HG03196 (cell line): ENCODE measurements at regions not wholly inside any gene's neighbourhood (a gene's known extent, or its start where the extent isn't known, plus 50 kb on each side); places are given as distances from the start of the nearest gene placed in this dataset.

ENCODE experiments used
- ATAC-seq: cut with Tn5 transposase; IDR thresholded peaks from one replicate; pipeline ENCODE4 v1.9.1; 2021; ENCODE audit not compliant: unreplicated experiment

- ATAC-seq: no peak
Observed at GRCh38 chr9:17967731-17968130, 388.9 kb downstream of the SH3GL2 start.

GRCh38 chr9:17969232-17969631 is 390.4 kb downstream of the SH3GL2 start:
- no peak for ATAC-seq

DNA sequence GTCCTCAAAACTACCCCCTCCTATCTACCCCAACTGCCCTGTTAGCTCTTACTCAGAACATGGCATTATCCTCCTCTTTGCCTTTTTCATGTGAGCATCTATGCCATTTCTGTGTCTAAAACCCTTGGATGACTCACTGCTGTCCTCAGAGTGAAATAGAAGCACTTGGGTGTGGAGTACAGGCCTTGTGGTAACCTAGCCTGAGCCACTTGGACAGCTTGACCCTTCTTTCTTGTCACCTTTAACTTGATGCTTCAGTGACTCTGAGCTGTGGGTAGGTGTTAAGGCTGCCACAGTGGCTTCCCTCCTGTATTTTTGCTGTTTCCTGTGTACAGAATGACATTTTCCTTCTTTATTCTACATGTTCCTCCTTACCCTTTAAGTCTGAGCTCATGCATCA is 391.4 kb downstream of the SH3GL2 start:
- no peak for ATAC-seq

GRCh38 chr9:17978773-17979172 is 399.9 kb downstream of the SH3GL2 start:
- no peak for ATAC-seq

GRCh38 chr9:17986595-17986994 is 407.7 kb downstream of the SH3GL2 start:
- ATAC-seq: no peak

- no peak for ATAC-seq
Observed at GRCh38 chr9:17987189-17987588, 408.3 kb downstream of the SH3GL2 start.

- ATAC-seq: no peak
Observed at GRCh38 chr9:17988489-17988888, 409.6 kb downstream of the SH3GL2 start.

- ATAC-seq: no peak
Observed at GRCh38 chr9:17990602-17991001, 411.7 kb downstream of the SH3GL2 start.

GRCh38 chr9:17993024-17993423 is 414.2 kb downstream of the SH3GL2 start:
- no peak for ATAC-seq

- no peak for ATAC-seq
Observed at GRCh38 chr9:17994695-17995425, 416.0 kb downstream of the SH3GL2 start.

- ATAC-seq: no peak
Observed at GRCh38 chr9:17996728-17997127, 417.9 kb downstream of the SH3GL2 start.

DNA sequence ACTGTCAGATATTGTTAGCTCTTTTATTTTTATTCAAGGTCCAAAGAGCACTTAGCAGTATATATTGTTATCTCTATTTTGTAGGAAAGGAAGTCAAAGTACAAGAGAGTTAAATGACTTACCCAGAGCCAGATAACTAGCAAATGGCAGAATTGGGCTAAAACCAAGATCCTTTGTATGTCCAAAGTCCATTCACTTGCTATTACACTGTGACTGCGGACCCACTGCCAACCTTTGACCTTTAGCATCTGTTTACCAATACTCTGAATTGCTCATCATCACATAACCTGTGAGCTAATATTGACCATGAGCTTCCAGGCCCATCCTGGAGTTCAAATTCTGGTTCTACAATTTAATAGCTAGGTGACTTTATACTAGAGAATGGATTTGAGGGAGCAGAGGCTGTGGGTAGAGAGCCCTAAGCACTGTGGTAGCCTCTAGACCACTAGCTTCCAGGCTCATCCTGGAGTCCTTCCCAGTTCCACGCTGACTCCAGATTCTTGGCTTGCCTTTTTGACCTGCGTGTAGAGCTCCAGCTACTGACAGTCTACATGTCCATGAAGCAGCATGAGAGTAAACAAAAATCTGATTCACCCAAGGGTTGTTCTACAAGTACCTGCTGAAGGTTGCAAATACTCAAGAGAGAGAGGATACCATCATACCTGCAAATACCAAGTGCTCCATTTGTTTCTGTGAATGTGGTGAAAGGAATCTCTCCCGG is 424.0 kb downstream of the SH3GL2 start:
- ATAC-seq: no peak

DNA sequence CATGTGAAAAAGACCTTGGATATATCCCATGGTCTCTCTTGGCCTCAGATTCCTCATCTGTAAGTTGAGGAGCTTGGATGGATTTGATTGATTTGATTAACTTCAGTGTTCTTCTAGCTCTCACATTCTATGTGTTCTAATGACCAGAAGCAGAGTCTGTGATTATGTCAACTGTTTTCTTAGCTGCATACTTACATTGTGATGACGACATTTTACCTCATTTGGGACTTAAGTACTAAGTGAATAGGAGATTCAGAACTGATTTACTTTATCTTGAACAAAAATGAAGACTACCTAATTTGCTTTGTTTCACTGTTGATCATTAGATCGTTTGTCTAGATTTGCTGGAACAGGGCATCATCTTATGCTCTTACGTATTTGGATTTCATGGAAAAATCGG is 427.7 kb downstream of the SH3GL2 start:
- no peak for ATAC-seq

DNA sequence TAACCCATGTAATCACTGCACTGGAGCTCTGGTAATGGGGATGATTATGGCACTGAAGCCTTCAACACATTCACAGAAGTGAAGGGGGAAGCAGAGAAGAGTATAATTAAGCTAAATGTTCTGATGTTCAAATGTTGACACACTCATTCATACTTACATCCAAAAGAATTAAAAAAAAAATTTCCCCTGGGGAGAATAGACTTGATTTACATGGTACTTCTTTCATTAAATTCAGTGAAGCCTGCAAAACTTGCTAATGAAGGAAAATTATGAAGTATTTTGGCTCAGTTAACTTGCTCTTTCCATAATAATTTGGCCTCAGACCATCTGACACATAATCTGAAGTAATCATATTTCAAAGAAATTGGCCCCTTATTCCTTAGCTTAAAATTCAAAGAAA is 428.8 kb downstream of the SH3GL2 start:
- ATAC-seq: no peak

- ATAC-seq: no peak
Observed at GRCh38 chr9:18009902-18010301, 431.0 kb downstream of the SH3GL2 start.

- ATAC-seq: no peak
Observed at GRCh38 chr9:18010492-18010891, 431.6 kb downstream of the SH3GL2 start.

- no peak for ATAC-seq
Observed at GRCh38 chr9:18012170-18012569, 433.3 kb downstream of the SH3GL2 start.

GRCh38 chr9:18014556-18014955 is 435.7 kb downstream of the SH3GL2 start:
- no peak for ATAC-seq

- no peak for ATAC-seq
Observed at GRCh38 chr9:18015116-18015515, 436.2 kb downstream of the SH3GL2 start.

DNA sequence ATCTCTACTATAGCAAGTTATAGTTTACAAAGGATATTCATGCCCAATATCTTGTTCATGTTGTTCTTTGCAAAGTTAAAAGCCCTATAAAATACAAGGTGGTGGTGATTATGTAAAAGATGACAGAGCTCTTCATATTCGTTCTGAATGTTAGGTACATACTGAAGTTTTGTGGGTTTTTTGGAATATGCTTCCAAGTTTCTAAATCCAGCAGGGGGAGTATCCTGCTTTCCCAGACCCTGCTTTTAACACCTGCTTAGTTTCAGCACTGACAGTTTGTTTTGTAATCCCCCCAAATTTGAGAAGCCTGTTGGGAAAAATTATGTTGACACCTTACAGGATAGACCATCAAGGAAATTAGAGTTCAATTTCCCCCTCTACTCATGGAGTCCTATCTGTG is 438.3 kb downstream of the SH3GL2 start:
- ATAC-seq: no peak

DNA sequence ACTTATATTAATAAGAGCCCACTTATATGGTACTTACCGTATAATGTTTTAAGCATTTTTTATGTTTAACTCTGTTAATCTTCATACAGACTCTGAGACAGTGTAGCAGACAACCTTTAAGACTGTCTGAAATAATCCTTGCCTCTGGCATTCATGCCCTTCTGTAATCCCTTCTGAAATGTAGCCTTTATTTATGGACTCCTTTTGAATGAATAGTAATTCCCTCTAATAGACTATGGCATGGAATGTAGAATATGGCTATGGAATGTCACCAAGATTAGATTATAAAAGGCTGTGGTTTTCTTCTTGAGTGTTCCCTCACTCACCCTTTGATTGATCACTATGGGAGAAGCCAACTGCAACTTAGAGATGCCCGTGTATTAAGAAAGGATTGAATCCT is 439.4 kb downstream of the SH3GL2 start:
- ATAC-seq: no peak

DNA sequence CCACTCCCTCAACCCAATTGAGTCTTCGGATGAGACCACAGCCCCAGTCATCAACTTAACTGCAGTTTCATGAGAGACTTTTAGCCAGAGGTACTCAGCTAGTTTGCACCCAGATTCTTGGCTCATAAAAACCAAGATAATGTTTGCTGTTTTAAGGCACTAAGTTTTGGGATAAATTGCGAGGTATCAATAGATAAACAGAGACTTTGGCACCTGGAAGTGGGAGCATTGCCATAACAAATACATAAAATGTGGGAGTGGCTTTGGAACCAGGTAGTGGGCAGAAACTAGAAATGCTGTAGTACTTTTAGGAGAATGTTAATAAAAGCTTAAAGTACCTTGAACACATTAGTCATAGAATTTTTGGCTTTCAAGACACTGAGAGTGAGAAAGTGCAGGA is 439.8 kb downstream of the SH3GL2 start:
- no peak for ATAC-seq
